Esophagus muscularis mucosa (tissue), 4 donors: ENCODE measurements at regions not wholly inside any gene's neighbourhood (a gene's known extent, or its start where the extent isn't known, plus 50 kb on each side); places are given as distances from the start of the nearest gene placed in this dataset.

Source experiments
- DNase-seq: peaks from one replicate; pipeline ENCODE4 v3.0.0-alpha.2; 2017; ENCODE audit errors: extremely low spot score
- H3K27ac ChIP-seq, 4 donors: fragments of 200-600 bp; sonication (generic); replicated peaks in 1 of 4; 1 replicate in 3 of 4; 2 replicates in 1 of 4; pipeline ENCODE4 v1.5.1; 2016 to 2019; ENCODE audit warnings: mild to moderate bottlenecking in 1 of 4
- H3K27me3 ChIP-seq, 4 donors: fragments of 200-600 bp; sonication (generic); one replicate each; pipeline versions ENCODE4 v1.5.1 to v1.6.0; 2016 to 2019
- H3K36me3 ChIP-seq, 4 donors: fragments of 200-600 bp; sonication (generic); one replicate each; pipeline ENCODE4 v1.5.1; 2016 to 2019
- H3K4me1 ChIP-seq, 4 donors: fragments of 200-600 bp; sonication (generic); one replicate each; pipeline ENCODE4 v1.5.1; 2016 to 2019
- H3K4me3 ChIP-seq, 4 donors: fragments of 200-600 bp; sonication (generic); 1 replicate in 2 of 4; 2 replicates in 2 of 4; pipeline ENCODE4 v1.5.1; 2016 to 2019; ENCODE audit warnings: mild to moderate bottlenecking in 4 of 4, moderate library complexity in 1 of 4
- H3K9me3 ChIP-seq, 4 donors: fragments of 200-600 bp; sonication (generic); 1 replicate in 3 of 4; 2 replicates in 1 of 4; pipeline ENCODE4 v1.5.1; 2016 to 2019
- EP300 ChIP-seq: sonication (generic); formaldehyde crosslinking; IDR thresholded peaks from one replicate; pipeline ENCODE4 v1.6.1; 2017; ENCODE audit warnings: antibody characterized with exemption
- POLR2A ChIP-seq: fragments of 450-650 bp; IDR thresholded peaks from one replicate; pipeline ENCODE4 v1.6.1; 2017; ENCODE audit warnings: antibody characterized with exemption, moderate library complexity, mild to moderate bottlenecking, low read depth
- POLR2AphosphoS5 ChIP-seq, 2 donors: sonication (generic); formaldehyde crosslinking; IDR thresholded peaks; one replicate each; pipeline ENCODE4 v1.6.1; 2017; ENCODE audit warnings: antibody characterized with exemption in 2 of 2
- WGBS: methylation state at CpG from one replicate; pipeline ENCODE4 v1.1.5; 2018; 5-methylcytosine and 5-hydroxymethylcytosine counted together
- intact Hi-C: fragments of 100-400 bp; cut with DNase I; formaldehyde crosslinking; loops from one replicate; pipeline ENCODE4 v1.15.1; 2023
- TF ChIP-seq, protein P1 (sequence below), 3 experiments: fragments of 200-600 bp in 2 of 3; fragments of 450-650 bp in 1 of 3; sonication (generic) in 2 of 3; IDR thresholded peaks; one replicate each; pipeline ENCODE4 v1.5.1; 2017 to 2019; ENCODE audit warnings: antibody characterized with exemption in 3 of 3, mild to moderate bottlenecking in 2 of 3, moderate library complexity in 1 of 3

DNA sequence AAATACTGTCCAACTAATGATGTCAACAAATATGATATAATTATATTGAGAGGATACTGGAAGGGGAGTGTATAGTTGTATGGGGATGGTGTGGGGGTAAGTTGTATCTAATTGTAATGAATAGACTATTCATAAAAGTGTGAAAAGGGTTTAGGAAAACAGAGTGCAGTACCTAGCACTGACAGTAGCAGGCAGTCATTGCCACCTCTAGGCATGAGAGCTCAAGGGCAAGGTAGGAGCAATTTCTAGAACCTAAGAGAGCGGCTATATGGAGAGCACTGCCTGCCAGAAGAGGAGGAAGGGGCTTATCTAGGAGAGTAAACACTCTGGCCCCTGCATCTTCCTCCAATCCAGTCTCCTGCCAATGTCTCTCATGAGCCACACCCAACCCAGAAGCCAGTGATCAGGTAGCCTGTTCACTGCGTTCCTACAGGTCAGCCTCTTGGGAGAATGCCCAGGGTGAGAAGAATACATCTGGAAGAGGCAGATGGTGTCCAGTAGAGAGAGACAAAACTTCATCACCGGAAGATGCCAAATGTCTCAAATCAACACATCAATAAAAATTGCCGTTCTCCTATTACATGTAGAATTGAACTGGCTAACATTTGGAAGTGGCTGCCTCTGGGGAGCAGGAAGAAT lies 200.0 kb downstream of the LY86 start:
- 82% methylated on average over 4 of the region's 4 CpGs for WGBS
- H3K36me3 ChIP-seq = no peaks in the 10 kb centered on the region
- H3K4me1 ChIP-seq = no peaks in the 10 kb centered on the region
- H3K27ac ChIP-seq = no peak overlapping the region
- intact Hi-C loops = no loop called here
- no peaks in the 10 kb centered on the region for H3K27me3 ChIP-seq
- TF ChIP-seq, protein P1, sequence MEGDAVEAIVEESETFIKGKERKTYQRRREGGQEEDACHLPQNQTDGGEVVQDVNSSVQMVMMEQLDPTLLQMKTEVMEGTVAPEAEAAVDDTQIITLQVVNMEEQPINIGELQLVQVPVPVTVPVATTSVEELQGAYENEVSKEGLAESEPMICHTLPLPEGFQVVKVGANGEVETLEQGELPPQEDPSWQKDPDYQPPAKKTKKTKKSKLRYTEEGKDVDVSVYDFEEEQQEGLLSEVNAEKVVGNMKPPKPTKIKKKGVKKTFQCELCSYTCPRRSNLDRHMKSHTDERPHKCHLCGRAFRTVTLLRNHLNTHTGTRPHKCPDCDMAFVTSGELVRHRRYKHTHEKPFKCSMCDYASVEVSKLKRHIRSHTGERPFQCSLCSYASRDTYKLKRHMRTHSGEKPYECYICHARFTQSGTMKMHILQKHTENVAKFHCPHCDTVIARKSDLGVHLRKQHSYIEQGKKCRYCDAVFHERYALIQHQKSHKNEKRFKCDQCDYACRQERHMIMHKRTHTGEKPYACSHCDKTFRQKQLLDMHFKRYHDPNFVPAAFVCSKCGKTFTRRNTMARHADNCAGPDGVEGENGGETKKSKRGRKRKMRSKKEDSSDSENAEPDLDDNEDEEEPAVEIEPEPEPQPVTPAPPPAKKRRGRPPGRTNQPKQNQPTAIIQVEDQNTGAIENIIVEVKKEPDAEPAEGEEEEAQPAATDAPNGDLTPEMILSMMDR (IDR thresholded peaks at IDR 0.05) = peak in 1 of 3 experiments; percentile 28
- TF ChIP-seq POLR2AphosphoS5 (IDR thresholded peaks at IDR 0.05) (no peak), POLR2A (no peak)
- H3K4me3 ChIP-seq = no peak overlapping the region
- DNase-seq = no peak
- H3K9me3 ChIP-seq = no peaks in the 10 kb centered on the region

DNA sequence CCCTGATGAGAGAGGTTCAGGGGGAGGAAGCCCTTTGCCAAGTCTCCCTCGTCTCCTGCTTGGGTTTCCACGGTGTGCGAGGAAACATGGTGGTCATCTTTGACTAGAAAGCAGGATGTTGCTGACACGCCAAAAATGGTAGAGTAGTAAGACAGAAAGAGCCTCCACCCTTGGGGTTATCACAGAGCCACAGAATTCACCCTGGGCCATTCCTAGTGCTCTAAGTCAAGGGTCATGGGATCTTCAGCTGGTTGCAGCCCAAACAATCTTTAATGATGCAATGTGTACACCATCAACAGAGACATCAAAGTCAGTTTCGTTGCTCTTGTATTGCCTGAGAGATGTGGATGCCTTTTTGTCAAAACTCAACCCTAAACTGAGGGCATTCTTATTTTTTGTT lies 201.9 kb downstream of the LY86 start:
- H3K27ac ChIP-seq = no peak overlapping the region
- H3K36me3 ChIP-seq = no peaks in the 10 kb centered on the region
- 92% methylated on average over 5 of the region's 5 CpGs for WGBS
- no peak for DNase-seq
- no peaks in the 10 kb centered on the region for H3K9me3 ChIP-seq
- H3K4me1 ChIP-seq = no peaks in the 10 kb centered on the region
- no peaks in the 10 kb centered on the region for H3K27me3 ChIP-seq
- intact Hi-C loops = no loop called here
- TF ChIP-seq, protein P1 (IDR thresholded peaks at IDR 0.05) = no peak
- TF ChIP-seq POLR2AphosphoS5 (IDR thresholded peaks at IDR 0.05) = no peak
- TF ChIP-seq EP300 = no peak
- TF ChIP-seq POLR2A = no peak
- H3K4me3 ChIP-seq = no peak overlapping the region

DNA sequence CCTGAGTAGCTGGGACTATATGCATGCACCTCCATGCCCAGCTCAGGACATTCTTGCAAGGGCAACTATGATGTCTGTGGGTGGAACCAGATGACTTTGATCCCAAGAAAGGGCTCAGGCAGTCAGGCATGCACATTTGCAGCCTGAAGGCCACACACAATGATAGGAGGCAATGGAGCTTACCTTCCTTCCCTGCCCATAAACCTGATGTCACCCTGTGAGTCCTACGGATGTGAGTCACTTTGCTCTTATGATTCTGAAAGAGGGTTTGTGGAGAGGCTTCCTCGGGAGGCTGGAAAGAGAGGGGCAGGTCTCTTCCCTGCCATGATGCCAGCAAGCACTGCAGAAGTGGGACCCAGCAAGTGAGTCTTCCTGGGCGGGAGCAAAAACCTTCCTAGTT lies 202.4 kb downstream of the LY86 start:
- no peaks in the 10 kb centered on the region for H3K36me3 ChIP-seq
- WGBS = 70% methylated on average over 3 of the region's 3 CpGs
- no peak overlapping the region for H3K27ac ChIP-seq
- TF ChIP-seq, protein P1 (IDR thresholded peaks at IDR 0.05) = no peak
- TF ChIP-seq EP300 (no peak), POLR2AphosphoS5 (IDR thresholded peaks at IDR 0.05) (no peak), POLR2A (no peak)
- DNase-seq = no peak
- H3K9me3 ChIP-seq = no peaks in the 10 kb centered on the region
- H3K4me3 ChIP-seq = no peak overlapping the region
- no peaks in the 10 kb centered on the region for H3K27me3 ChIP-seq
- intact Hi-C loops = no loop called here
- no peaks in the 10 kb centered on the region for H3K4me1 ChIP-seq

DNA sequence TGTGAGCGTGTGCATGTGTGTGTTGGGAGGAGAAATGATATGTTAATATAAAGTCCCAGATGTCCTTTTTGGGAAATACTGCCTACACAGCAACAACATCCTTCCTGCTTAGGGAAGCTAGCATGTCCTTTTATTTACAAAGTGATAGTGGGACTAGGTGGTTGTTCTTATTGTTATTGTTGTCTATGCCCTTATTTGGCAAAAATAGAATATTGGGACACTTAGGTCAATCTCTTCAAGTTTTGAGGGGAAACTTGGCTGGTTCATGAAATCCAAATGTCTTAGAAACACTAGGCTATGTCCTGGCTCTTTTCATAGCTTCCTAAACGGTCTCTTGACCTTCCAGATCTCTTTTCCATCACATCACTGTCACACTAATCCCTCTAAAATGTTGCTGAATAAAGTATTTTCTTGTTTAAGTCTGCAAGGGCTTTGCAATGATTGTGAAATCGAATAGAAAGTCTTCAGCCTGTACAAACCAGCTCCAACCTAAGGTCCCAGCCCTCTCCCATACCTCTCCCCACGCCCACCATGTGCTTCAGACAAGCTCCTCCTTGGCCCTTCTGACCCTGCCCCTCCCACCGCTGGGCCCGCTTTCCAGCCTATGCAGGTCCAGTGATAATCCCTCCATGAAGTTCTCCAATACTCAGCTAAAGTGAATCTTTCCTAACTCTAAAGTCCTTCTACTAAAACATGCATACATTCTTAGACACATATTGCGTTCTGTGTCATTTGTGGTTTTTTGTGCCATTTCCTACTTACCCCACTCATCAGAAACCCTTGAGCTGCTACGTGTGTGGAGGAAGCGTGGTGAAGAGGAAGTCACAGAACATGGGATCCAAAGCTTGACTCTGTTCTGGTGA lies 205.1 kb downstream of the LY86 start:
- H3K4me3 ChIP-seq = no peak overlapping the region
- no peaks in the 10 kb centered on the region for H3K4me1 ChIP-seq
- H3K27ac ChIP-seq = no peak overlapping the region
- H3K9me3 ChIP-seq = no peaks in the 10 kb centered on the region
- WGBS = 72% methylated on average over 9 of the region's 9 CpGs
- no peaks in the 10 kb centered on the region for H3K36me3 ChIP-seq
- H3K27me3 ChIP-seq = no peaks in the 10 kb centered on the region
- intact Hi-C loops = no loop called here
- TF ChIP-seq POLR2AphosphoS5 (IDR thresholded peaks at IDR 0.05) (no peak), POLR2A (no peak), EP300 (no peak)
- TF ChIP-seq, protein P1 (IDR thresholded peaks at IDR 0.05) = no peak
- DNase-seq = no peak
